HCT116 (cell line): ENCODE measurements at regions not wholly inside any gene's neighbourhood (a gene's known extent, or its start where the extent isn't known, plus 50 kb on each side); places are given as distances from the start of the nearest gene placed in this dataset.

ENCODE experiments used
- CEBPB ChIP-seq: IDR thresholded peaks from 2 replicates; pipeline ENCODE4 v1.6.1; 2012; ENCODE audit warnings: low read depth
- EZH2 ChIP-seq: fragments of 200-600 bp; sonication (generic); IDR thresholded peaks from 2 replicates; pipeline ENCODE4 v1.6.1; 2017; ENCODE audit warnings: antibody characterized with exemption, mixed run types
- FOSL1 ChIP-seq: IDR thresholded peaks from 2 replicates; pipeline ENCODE4 v1.6.1; 2012; ENCODE audit warnings: low read depth
- POLR2A ChIP-seq: IDR thresholded peaks from 2 replicates; pipeline ENCODE4 v1.7.0; 2011; ENCODE audit warnings: borderline replicate concordance; ENCODE audit not compliant: insufficient read depth, insufficient read length; ENCODE audit errors: extremely low read depth
- POLR2AphosphoS5 ChIP-seq: IDR thresholded peaks from 2 replicates; pipeline ENCODE4 v1.6.1; 2011; ENCODE audit warnings: mild to moderate bottlenecking, low read depth, low read length, moderate library complexity
- TF ChIP-seq, protein P1 (sequence below), 3 experiments: fragments of 200-600 bp in 1 of 3; sonication (generic) in 1 of 3; IDR thresholded peaks in 2 of 3; conservative IDR thresholded peaks in 1 of 3; 2 replicates each; pipeline ENCODE4 v1.5.1; 2012 to 2017; ENCODE audit warnings: low read depth in 2 of 3, low read length in 2 of 3, antibody characterized with exemption in 1 of 3, borderline replicate concordance in 1 of 3, control low read depth in 1 of 3, mild to moderate bottlenecking in 1 of 3, mixed read lengths in 1 of 3, mixed run types in 1 of 3, moderate library complexity in 1 of 3; ENCODE audit not compliant: insufficient read depth in 1 of 3

DNA sequence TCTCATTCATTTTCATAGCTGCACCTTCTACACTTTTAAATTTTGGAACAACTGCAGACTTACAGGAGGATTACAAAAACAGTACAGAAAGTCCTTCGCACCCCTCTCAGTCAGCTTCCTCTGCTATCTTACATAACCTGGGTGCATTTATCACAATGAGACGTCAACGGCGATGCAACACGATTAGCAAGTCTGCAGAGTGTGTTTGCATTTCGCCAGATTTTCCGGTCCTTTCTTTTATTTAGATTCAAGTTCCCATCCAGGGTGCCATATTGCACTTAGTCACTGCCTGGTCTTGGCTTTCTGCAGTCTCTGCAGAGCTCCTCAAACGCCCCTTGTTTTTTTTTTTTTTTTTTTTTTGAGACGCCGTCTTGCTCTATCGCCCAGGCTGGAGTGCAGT, 85.9 kb downstream of the ASMT start:
- TF ChIP-seq, protein P1, sequence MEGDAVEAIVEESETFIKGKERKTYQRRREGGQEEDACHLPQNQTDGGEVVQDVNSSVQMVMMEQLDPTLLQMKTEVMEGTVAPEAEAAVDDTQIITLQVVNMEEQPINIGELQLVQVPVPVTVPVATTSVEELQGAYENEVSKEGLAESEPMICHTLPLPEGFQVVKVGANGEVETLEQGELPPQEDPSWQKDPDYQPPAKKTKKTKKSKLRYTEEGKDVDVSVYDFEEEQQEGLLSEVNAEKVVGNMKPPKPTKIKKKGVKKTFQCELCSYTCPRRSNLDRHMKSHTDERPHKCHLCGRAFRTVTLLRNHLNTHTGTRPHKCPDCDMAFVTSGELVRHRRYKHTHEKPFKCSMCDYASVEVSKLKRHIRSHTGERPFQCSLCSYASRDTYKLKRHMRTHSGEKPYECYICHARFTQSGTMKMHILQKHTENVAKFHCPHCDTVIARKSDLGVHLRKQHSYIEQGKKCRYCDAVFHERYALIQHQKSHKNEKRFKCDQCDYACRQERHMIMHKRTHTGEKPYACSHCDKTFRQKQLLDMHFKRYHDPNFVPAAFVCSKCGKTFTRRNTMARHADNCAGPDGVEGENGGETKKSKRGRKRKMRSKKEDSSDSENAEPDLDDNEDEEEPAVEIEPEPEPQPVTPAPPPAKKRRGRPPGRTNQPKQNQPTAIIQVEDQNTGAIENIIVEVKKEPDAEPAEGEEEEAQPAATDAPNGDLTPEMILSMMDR (IDR thresholded peaks at IDR 0.05 in 2 of 3, conservative IDR thresholded peaks at IDR 0.05 in 1 of 3; ENCODE audit: borderline replicate concordance in 1 of 3, insufficient read depth in 1 of 3, low read depth in 2 of 3, low read length in 2 of 3), result no peak
- TF ChIP-seq CEBPB, result no peak
- TF ChIP-seq EZH2, result no peak
- no peak for TF ChIP-seq POLR2AphosphoS5
- TF ChIP-seq FOSL1, result no peak
- no peak for TF ChIP-seq POLR2A
